ENCODE measurements at regions not wholly inside any gene's neighbourhood (a gene's known extent, or its start where the extent isn't known, plus 50 kb on each side); places are given as distances from the start of the nearest gene placed in this dataset.

DNA sequence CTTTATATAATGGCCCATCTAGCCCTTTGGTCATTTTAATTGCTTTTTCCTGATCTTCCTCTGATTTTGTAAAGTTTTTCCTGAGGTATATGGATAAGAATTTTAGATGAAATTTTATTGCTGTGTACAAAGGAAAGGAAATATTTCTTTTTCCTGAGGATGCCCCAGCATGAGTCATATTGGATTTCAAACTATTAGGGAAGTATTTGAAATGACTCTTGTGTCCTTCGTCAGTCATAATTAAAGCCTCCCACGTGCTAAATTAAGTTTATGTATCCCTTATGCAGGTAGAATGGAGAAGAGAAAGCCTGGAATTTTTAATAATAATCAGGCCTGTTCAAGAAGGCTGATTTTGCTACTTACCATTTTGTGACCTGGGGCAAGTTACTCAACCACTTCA is 82.6 kb upstream of the GLI3 start:
- Histone ChIP-seq H4K91ac (ENCODE audit: insufficient read length, low read depth, low read length) (no peak overlapping the region), H3K9me3 (ENCODE audit: control insufficient read depth, low read depth, low read length) (no peaks in the 10 kb centered on the region)
- TF ChIP-seq CTCF (conservative IDR thresholded peaks at IDR 0.05), result no peak

More for the DNA sequence above, 82.6 kb upstream of the GLI3 start:
- H4K5ac ChIP-seq (ENCODE audit: insufficient read length, low read depth, low read length), result no peak overlapping the region
- H3K36me3 Mint-ChIP-seq (ENCODE audit: insufficient read depth in 1 of 3, low read depth in 3 of 3), result no peaks in the 10 kb centered on the region
- H2BK12ac ChIP-seq (ENCODE audit: insufficient read length, low read depth, low read length), result no peak overlapping the region
- WGBS (ENCODE audit: extremely low coverage, insufficient read length, low lambda C conversion rate), result no CpG with 5 or more reads among the region's 2 CpGs
- H3K4ac ChIP-seq (ENCODE audit: low read depth, low read length), result no peak overlapping the region
- H3K79me1 ChIP-seq (ENCODE audit: insufficient read depth, low read depth, low read length, poor library complexity, severe bottlenecking), result no peaks in the 10 kb centered on the region
- no peak overlapping the region for H2BK20ac ChIP-seq (ENCODE audit: low read depth, low read length, poor library complexity, severe bottlenecking)
- H3K4me3 Mint-ChIP-seq, result no peak overlapping the region
- H3K27me3 ChIP-seq (ENCODE audit: insufficient read depth, low read length), result no peaks in the 10 kb centered on the region
- no peaks in the 10 kb centered on the region for H3K23me2 ChIP-seq (ENCODE audit: insufficient read length, low read depth, low read length, poor library complexity, severe bottlenecking)
- H3K18ac ChIP-seq (ENCODE audit: insufficient read length, low read depth, low read length), result no peak overlapping the region
- H3K27ac Mint-ChIP-seq, result no peak overlapping the region
- H4K8ac ChIP-seq (replicated peaks; ENCODE audit: insufficient read length, low read depth, low read length), result no peak overlapping the region
- no peak overlapping the region for H2BK5ac ChIP-seq (ENCODE audit: insufficient read length, low read length)
- H3K4me2 ChIP-seq (ENCODE audit: insufficient read depth, insufficient read length, low read length), result no peak overlapping the region
- H2AK5ac ChIP-seq (ENCODE audit: insufficient read length, low read length), result no peak overlapping the region
- H4K20me1 ChIP-seq (ENCODE audit: control insufficient read depth, insufficient read depth, insufficient read length), result no peaks in the 10 kb centered on the region
- H3K14ac ChIP-seq (ENCODE audit: insufficient read depth, low read length), result no peak overlapping the region
- H3K9ac ChIP-seq (ENCODE audit: extremely low read depth, insufficient read length, low read length), result no peak overlapping the region
- H3K27me3 Mint-ChIP-seq (ENCODE audit: low read depth), result no peaks in the 10 kb centered on the region
- no peak overlapping the region for H3T11ph ChIP-seq (ENCODE audit: low read length)
- DNase-seq, result no peak
- no peak overlapping the region for H2BK15ac ChIP-seq (ENCODE audit: low read depth, low read length)
- peaks cover 9 to 14% of the 10 kb centered on the region in 2 experiments for H3K4me1 Mint-ChIP-seq
- H2BK120ac ChIP-seq (ENCODE audit: low read depth, low read length, poor library complexity, severe bottlenecking), result no peak overlapping the region
- no peak overlapping the region for H3K27ac ChIP-seq (ENCODE audit: insufficient read length, low read depth, low read length)
- no peak overlapping the region for H2AFZ ChIP-seq (ENCODE audit: low read length)
- no peaks in the 10 kb centered on the region for H3K79me2 ChIP-seq (ENCODE audit: insufficient read depth, low read length)
- no peaks in the 10 kb centered on the region for H3K4me1 ChIP-seq (ENCODE audit: insufficient read depth, low read length)
- no peak overlapping the region for H3K56ac ChIP-seq (ENCODE audit: insufficient read length, low read depth, low read length)
- no peak overlapping the region for H3K23ac ChIP-seq (ENCODE audit: insufficient read length, low read depth, low read length)
- H3K9me3 Mint-ChIP-seq, result no peaks in the 10 kb centered on the region
